SIG-M5 treated with dmso at 0.1 percent for 504 hours (cell line): ENCODE measurements at regions not wholly inside any gene's neighbourhood (a gene's known extent, or its start where the extent isn't known, plus 50 kb on each side); places are given as distances from the start of the nearest gene placed in this dataset.
"Not testable (repeated sequence)": the region's sequence is repeated elsewhere in the genome, so short reads cannot be mapped to it uniquely, and the experiment has no call there.

Source experiments
- DNase-seq: peaks from one replicate; lab custom pipeline; 2025; ENCODE audit not compliant: unreplicated experiment; lab: John Stamatoyannopoulos, UW

DNA sequence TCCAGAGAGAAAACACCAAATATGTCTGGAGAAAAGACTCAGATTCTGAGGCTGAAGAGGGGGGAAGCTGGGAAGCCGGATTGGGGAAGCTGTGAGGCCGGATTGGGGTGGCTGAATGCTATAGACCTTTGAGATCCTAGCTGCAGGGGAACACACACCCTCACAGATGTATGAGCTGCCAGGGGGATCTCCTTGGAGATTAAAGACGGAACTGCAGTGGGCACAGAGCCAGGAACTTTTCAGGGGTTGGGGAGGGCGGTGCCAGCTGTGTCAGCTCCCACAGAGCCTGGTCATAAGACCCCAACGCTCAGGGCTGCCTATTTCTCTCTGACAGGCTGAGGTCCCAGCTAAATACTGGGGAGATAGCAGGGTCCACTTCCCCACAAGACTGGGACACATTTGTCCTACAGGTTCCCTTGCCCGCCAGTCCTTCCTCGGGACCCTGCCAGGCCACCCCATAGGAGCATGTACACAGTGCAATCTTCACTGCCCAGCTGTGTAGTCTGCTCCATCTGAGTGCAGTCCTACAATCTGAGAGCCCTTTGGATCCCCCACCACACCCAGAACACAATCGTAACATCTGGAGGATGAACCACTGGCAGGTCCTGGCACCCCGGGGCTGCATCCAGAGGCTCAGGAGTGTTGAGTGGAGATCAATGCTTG, 1893.9 kb downstream of the PCDH9 start:
- DNase-seq = no peak

DNA sequence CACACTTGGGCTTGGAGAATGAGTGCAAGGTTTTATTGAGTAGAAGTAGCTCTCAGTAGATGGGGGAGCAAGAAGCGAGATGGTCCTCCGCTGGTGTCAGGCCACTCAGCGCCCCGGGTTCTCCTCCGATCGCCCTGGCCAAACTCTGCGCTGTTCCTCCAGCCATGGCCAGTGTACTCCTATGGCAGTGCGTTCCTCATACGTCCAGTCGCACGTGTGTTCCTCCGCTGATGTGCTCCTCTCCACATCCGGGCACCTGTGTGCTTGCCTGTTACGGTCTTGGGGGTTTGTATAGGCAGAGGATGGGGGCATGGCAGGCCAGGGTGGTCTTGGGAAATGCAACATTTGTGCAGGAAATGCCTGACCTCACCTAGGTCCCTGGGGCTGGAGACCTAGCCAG, 1899.4 kb downstream of the PCDH9 start:
- DNase-seq = no peak

DNA sequence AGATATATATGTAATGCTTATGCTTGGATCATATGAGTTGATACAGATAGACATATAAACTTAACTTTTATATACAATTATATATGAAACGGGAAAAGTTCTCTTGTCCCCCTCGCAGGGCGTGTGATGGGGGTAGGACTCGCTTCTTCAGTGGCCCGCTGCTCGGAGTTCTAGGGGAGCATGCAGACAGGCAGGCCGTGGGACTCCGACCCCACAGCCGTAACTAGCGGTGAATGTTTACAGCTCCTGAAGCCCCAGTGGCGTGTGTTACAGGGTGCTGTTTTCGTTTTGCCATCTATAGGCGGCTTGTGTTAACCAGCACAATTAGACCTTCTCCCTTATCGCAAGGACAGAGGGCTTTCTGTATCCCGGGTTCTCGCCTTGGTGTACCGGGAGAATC, 1899.8 kb downstream of the PCDH9 start:
- DNase-seq = no peak

DNA sequence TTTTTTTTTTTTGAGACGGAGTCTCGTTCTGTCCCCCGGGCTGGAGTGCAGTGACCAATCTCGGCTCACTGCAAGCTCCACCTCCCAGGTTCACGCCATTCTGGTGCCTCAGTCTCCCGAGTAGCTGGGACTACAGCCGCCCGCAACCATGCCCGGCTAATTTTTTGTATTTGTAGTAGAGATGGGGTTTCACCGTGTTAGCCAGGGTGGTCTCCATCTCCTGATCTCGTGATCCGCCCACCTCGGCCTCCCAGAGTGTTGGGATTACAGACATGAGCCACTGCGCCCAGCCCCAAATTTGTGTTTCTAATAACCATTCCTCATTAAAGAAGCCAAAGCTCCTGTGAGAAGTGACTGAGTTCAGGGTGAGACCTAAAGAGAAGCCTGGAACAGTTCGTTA, 1906.9 kb downstream of the PCDH9 start:
- not testable (repeated sequence) for DNase-seq

DNA sequence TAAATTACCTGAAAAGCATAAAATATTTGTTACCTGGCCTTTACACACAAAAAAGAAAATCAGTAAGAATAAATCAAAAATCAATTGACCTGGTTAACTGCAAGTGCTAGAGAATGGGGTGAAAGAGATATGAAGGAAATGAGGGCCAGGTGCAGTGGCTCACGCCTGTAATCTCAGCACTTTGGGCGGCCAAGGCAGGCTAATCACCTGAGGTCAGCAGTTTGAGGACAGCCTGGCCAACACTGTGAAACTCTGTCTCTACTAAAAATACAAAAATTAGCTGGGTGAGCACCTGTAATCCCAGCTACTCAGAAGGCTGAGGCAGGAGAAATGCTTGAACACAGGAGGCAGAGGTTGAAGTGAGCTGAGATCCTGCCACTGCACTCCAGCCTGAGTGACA, 1908.7 kb downstream of the PCDH9 start:
- DNase-seq = not testable (repeated sequence)

DNA sequence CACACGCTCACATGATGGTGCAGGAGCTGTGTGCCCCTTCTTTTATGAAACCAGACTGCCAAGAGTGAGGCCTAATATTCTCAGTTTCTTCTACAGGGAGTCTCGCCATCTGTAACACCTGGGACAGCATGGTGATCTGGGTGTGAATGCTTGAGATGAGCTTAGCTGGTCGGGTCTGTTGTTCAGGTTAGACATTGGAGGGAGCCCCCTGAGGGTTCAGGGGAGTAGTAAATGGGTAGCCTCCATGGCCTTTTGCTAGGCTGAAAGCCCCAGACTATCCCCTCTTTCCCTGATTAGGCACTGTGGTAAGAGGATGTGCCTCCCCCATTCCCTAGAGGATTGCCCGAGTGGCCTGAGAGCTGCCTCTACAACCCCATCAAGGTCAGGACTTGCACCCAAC, 1916.1 kb downstream of the PCDH9 start:
- DNase-seq = no peak

DNA sequence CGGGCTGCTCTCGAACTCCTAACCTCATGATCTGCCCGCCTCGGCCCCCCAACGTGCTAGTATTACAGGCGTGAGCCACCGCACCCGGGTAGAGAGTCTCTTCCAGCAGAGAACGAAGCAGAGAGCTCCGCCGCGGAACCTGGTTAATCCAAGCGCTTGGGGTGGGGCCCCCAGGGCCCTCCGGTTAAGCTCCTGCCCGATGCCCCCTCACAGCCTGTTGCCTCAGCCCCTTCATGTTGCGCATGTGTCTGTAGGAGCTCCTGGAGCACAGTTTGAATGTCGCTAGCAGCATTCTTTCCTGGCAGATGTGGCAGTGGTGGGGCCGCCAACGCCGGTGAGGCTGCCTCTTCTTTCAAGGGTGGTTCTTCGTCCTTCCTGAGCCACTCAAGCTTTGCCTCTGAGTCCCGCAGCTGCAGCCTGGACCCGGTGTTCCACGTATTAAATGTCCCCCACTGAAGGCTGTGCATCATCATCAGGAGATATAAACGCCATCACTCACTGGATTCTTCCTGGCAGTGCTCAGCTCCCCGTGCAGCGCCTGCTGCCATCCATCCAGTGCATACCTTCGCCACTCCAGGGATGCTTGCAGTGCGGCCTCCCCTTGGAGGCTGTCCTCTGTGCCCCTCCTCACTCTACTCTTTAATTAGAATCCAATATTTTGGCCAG, 1919.3 kb downstream of the PCDH9 start:
- no peak for DNase-seq

DNA sequence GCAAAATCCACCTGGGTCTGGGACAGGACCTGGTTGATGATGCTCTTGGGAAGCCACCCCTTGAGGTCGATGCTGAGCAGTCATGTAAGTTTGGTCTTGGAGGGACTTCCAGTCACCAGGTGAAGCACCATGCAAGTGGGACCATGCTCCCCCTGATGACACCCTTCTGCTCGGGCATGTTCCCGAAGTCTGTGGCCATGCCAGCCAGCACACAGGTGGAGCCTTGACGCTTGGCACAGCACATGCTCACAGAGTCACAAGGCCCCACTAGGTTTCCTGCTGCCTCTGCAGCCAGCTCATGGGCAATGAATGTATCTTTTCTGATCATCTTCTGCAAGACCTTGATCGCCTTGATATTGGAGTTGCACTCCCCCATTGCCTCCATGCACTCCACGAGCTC, 1920.2 kb downstream of the PCDH9 start:
- DNase-seq = no peak

DNA sequence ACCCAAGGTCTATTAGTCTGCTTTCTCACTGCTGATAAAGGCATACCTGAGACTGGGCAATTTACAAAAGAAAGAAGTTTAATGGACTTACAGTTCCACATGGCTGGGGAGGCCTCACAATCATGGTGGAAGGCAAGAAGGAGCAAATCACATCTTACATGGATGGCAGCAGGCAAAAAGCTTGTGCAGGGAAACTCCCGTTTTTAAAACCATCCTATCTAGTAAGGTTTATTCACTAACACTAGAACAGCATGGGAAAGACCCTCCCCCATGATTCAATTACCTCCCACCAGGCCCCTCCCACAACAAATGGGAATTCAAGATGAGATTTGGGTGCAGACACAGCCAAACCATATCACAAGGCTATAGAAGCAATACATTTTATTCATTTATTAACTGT, 1921.4 kb downstream of the PCDH9 start:
- not testable (repeated sequence) for DNase-seq

DNA sequence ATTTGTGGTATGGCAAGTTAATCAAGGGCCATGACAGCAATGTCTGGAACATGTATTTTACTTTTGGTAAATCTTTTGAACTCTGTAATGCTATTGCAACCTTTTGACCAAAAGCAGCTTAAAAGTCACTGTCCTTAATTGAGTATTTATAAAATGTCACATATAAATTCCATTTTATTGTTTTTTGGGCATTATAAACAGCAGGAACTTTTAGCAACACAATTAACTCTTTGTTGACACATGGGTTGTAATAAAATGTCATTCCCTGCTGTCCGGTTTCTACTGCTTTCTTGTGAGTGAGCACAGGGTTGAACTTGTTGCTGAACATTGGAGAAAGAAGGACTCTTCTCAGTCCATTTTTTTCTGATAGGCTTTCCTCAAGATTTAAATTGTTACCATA, 1923.1 kb downstream of the PCDH9 start:
- DNase-seq = no peak

DNA sequence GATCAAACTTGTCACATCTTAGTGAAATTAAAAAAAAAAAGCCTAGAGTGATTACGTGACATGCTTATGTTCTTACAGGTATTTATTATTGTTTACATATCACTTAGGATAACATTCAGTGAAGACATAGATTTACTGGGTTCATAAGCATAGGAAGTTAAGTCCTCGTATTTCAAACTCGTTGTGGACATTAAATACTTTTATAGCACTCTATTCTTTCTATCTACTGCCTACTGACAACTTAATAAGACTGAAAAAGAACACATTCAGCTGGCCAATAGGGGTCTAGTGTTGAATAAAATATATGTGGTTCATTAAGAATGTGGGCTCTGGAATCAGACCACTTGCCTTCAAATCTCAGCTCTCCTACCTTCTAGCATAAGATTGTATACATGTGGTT, 1927.4 kb downstream of the PCDH9 start:
- DNase-seq = no peak

DNA sequence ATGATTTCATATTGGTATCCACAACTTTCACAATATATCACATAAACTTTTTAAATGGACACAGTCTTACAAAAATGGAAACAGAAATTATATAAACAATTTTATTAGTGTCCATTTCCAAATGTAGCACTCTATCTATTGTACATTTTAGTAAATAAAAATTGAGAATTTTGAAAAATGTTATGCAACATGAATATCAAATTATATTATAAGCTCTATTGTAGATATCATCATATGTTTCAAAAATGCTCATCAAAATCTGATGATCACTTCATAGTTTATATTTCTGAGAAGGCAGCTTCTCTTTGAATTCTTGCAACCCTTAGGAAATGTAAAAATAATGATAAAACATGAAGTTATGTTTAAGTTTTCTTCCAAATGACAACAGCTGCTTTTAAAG, 1928.6 kb downstream of the PCDH9 start:
- DNase-seq = no peak

DNA sequence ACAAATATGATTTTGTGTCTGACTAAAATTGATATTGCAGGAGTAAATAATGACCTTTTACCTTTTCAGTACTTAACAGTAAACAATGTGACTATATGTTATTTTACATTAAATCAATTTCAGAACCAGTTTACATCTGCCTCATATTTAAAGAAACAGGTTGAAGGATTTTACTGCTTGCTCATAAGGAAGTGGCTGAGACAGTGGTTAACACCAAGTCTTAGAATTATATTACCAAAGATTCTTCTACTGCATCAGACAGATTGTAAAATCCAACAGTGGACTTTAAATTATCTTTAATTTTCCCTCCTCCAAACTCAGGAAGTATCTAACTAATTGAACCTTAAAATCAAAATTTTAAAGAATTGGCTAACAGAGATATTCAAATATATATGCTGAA, 1929.9 kb downstream of the PCDH9 start:
- no peak for DNase-seq

DNA sequence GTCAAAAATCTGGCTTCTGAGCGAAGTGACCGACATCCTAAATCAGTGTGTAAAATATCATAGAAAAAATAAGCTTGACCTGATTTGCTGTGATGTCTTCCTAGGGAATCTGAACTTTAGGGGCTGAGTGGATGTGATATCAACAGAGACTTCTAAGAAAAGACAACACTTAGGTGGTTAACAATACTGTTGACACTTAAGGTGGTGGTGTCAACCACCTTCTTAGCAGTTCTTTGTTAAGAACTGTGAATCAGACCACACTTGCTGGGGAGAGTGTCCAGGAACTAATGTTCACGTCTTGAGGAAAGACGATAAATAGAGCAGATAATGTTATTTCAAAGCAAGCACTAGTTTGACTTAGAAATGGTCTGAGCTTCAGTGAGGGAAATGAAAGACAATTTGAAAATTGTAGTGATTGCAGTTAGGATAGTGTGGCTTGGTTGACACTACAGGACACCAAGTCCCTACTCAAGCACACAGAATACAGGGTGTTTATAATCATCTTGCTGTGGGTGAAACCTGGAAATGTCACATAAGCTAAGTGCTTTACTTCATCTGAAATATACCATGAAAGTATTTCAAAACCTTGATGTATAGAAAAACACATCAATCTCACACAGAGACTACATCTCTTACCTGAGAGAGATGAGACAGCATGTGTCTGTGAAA, 1936.5 kb downstream of the PCDH9 start:
- no peak for DNase-seq

DNA sequence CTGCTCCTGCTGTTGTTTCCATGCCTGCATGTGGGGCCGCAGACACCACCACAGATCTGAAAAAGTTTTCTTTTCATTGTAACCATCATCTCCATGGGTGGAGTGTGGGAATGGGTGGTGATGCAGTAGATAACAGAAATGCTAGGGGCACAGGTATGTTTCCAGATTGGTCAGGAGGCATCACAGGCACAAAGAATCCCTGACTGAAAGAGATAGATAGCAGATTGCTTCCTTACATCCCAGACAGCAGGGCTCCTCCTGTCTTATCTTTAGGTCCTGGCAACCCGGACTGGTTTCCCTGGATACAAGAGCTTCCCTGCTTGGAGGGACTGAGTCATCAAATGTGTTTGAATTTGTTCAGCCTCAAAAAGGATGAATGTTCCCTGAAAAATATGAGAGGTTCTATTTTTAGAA, 1937.6 kb downstream of the PCDH9 start:
- no peak for DNase-seq

DNA sequence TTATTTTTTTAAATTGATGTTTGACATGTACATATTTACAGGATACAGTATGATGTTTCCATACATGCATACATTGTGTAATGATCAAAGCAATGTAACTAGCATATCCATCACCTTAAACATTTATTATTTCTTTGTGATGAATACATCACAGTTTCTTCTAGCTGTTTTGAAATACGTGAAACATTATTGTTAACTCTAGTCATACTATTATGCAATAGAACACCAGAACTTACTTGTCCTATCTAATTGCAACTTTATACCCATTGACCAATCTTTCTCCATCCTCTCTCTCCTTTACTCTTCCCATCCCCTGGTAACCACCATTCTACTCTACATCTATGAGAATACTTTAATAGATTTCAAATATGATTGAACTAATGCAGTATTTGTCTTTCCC, 1942.7 kb downstream of the PCDH9 start:
- no peak for DNase-seq

DNA sequence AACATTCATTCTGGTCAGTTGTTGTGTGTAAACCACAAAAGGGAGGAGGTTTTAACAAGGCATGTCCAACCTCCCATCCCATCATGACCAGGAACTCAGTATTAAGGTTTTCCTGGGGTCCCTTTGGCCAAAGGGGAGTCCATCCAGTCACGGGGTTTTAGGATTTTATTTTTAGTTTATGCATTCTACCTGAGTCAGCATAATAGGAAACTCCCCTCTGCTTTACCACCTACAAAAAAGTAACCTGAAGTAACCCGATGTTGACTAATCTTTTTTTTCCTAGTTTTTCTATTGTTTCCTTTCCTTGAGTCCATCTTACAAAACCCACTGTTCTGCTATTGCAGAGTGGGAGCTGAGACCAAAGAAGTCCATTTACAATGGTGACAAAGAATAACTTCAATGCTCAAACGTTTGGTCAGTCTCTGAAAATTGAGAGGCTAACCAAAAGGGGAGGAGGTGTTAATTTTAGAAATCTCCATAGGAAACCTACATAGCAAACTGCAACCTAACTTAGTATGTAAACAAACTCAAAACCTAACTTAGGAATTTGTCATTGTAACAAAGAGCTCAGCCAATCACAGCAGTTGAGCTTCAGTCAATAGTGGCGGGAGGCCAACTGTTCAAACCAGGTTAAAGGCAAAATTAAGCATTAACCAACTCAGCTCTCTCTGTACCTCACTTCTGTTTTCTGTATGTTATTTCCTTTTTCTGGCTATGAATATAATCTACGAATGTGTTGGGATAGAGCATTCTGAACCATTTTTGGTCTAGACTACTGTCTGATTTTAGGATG, 1954.1 kb downstream of the PCDH9 start:
- DNase-seq = no peak

DNA sequence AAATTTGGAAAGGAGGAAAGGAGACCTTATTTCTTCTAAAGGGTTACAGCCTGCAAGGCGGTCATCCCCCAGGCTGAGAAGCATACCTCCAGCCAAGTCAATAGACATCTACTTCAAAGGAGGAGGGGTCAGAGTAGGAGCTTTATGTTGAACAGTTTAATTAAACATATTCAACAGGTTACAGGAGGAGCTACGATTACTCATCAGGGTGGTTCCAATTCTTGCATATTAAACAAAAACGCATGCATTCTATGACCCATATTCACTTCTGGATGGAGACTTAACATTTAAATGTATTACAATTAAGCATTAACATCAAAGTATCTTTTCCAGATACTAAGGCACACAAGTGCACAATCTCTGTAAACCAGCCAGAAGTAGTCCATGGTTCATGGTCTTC, 1955.0 kb downstream of the PCDH9 start:
- no peak for DNase-seq

DNA sequence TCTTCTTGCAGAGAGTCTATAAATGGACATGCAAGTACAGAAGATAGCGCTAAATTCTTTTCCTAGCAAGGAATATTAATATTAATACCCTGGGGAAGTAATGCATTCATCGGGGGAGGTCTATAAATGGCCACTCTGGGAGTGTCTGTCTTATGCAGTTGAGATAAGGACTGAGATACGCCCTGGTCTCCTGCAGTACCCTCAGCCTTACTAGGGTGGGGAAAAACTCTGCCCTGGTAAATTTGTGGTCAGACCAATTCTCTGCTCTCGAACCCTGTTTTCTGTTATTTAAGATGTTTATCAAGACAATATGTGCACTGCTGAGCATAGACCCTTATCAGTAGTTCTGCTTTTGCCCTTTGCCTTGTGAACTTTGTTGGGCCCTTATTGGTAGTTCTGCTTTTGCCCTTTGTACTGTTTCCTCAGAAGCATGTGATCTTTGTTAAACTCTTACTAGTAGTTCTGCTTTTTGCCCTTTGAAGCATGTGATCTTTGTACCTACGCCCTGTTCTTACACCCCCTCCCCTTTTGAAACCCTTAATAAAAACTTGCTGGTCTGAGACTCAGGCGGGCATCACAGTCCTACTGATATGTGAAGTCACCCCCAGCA, 1956.2 kb downstream of the PCDH9 start:
- DNase-seq = peak; percentile 50

DNA sequence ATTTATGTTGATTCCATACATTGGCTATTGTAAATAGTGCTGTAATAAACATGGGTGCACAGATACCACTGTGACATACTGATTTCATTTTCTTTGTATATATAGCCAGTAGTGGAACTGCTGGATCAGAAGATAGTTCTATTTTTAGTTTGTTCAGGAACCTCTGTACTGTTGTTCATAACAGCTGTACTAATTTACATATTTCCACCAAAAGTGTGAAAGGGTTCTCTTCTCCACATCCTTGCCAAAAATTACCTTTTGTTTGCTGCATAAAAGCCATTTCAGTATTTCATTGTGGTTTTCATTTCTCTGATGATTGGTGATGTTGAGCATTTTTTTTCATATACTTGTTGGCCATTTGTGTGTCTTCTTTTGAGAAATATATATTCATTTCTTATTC, 1962.1 kb downstream of the PCDH9 start:
- DNase-seq = no peak

DNA sequence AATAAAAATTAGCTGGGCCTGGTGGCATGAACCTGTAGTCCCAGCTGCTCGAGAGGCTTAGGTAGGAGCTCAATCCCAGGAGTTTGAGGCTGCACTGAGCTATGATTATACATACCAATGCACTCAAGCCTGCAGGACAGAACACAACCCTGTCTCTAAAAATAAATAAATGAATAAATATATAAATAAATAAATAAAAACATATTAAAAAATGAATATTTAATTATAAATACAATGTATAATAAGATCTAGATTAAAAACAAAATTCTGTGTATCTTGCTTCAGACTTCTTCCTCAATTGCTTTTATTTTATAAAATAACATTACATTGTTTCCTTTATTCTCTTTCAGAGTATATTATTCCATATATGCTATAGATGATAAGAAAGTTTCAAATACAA, 1964.1 kb downstream of the PCDH9 start:
- DNase-seq = no peak
